IMR-90 (cell line): ENCODE measurements at regions not wholly inside any gene's neighbourhood (a gene's known extent, or its start where the extent isn't known, plus 50 kb on each side); places are given as distances from the start of the nearest gene placed in this dataset.

Experiments used
- ATAC-seq: fragments of 200-7000 bp; cut with Tn5 transposase; 2 replicates; pipeline ENCODE4 v1.9.1; 2020; ENCODE audit warnings: low read depth, mild to moderate bottlenecking, moderate library complexity
- BruUV-seq: library from RNA; stranded (reverse); fragments of 400-500 nt; replicated peaks from 2 replicates; lab custom pipeline; 2021; lab: Mats Ljungman, UMichigan
- CTCF ChIA-PET: fragments of 300-600 bp; formaldehyde crosslinking; extraction: SDS; loops from one replicate; lab custom pipeline; 2021; ENCODE audit warnings: antibody characterized with exemption; lab: Yijun Ruan, JAX
- POLR2A ChIA-PET: fragments of 300-600 bp; sonication (Branson Sonifier 250); formaldehyde crosslinking; loops from one replicate; lab custom pipeline; 2022; ENCODE audit warnings: antibody characterized with exemption; ENCODE audit not compliant: unreplicated experiment; lab: Charles Lee
- DNase-seq: peaks from one replicate; pipeline ENCODE4 v3.0.0; 2013
- H2AFZ ChIP-seq: replicated peaks from 2 replicates; pipeline ENCODE3; 2013; ENCODE audit warnings: low read length, mild to moderate bottlenecking; ENCODE audit not compliant: poor library complexity
- H2AK5ac ChIP-seq: 2 replicates; pipeline ENCODE4 v1.6.1; 2013; ENCODE audit warnings: low read depth, low read length, inconsistent platforms
- H2AK9ac ChIP-seq: replicated peaks from 2 replicates; pipeline ENCODE3; 2013; ENCODE audit warnings: mild to moderate bottlenecking, low read depth, low read length, moderate library complexity; ENCODE audit not compliant: poor library complexity
- H2BK120ac ChIP-seq: 2 replicates; pipeline ENCODE4 v1.6.1; 2013; ENCODE audit warnings: low read depth, low read length, inconsistent platforms
- H2BK15ac ChIP-seq: 3 replicates; pipeline ENCODE4 v1.6.1; 2013; ENCODE audit warnings: low read depth, low read length, inconsistent platforms
- H2BK20ac ChIP-seq: 2 replicates; pipeline ENCODE4 v1.6.1; 2013; ENCODE audit warnings: low read depth, mild to moderate bottlenecking, inconsistent platforms, low read length, moderate library complexity
- H2BK5ac ChIP-seq: 2 replicates; pipeline ENCODE4 v1.6.1; 2013; ENCODE audit warnings: mild to moderate bottlenecking, low read depth, low read length, inconsistent platforms; ENCODE audit not compliant: poor library complexity, severe bottlenecking
- H3K14ac ChIP-seq: replicated peaks from 2 replicates; pipeline ENCODE4 v1.6.1; 2013; ENCODE audit warnings: low read depth, low read length, inconsistent platforms
- H3K18ac ChIP-seq: 2 replicates; pipeline ENCODE4 v1.6.1; 2013; ENCODE audit warnings: low read depth, low read length, control low read depth
- H3K23ac ChIP-seq: 2 replicates; pipeline ENCODE4 v1.6.1; 2013; ENCODE audit warnings: low read depth, low read length, inconsistent platforms
- H3K27ac ChIP-seq: 2 replicates; pipeline ENCODE4 v1.5.1; 2013; ENCODE audit warnings: mild to moderate bottlenecking, control low read depth, low read length; ENCODE audit not compliant: insufficient read depth
- H3K27me3 ChIP-seq: 2 replicates; pipeline ENCODE4 v1.6.1; 2013; ENCODE audit warnings: low read length; ENCODE audit not compliant: control insufficient read depth, insufficient read depth
- H3K36me3 ChIP-seq: 2 replicates; pipeline ENCODE4 v1.6.1; 2013; ENCODE audit warnings: low read length, mixed read lengths; ENCODE audit not compliant: control insufficient read depth, insufficient read depth
- H3K4ac ChIP-seq: 2 replicates; pipeline ENCODE4 v1.6.1; 2013; ENCODE audit warnings: low read depth, low read length, inconsistent platforms
- H3K4me1 ChIP-seq: 2 replicates; pipeline ENCODE4 v1.6.1; 2013; ENCODE audit warnings: low read length, mixed read lengths; ENCODE audit not compliant: control insufficient read depth, insufficient read depth
- H3K4me2 ChIP-seq: 2 replicates; pipeline ENCODE4 v1.6.1; 2013; ENCODE audit warnings: low read depth, mild to moderate bottlenecking, control low read depth, low read length, moderate library complexity
- H3K4me3 ChIP-seq: 2 replicates; pipeline ENCODE4 v1.5.1; 2013; ENCODE audit warnings: low read depth, mild to moderate bottlenecking, control low read depth, low read length, moderate library complexity; ENCODE audit not compliant: insufficient read depth
- H3K56ac ChIP-seq: 2 replicates; pipeline ENCODE4 v1.6.1; 2013; ENCODE audit warnings: low read length, inconsistent platforms; ENCODE audit not compliant: insufficient read depth; ENCODE audit errors: extremely low read depth
- H3K79me1 ChIP-seq, 2 experiments: 2 replicates each; pipeline ENCODE4 v1.6.1; 2013; ENCODE audit warnings: low read length in 2 of 2, inconsistent platforms in 1 of 2, low read depth in 1 of 2
- H3K9ac ChIP-seq: 2 replicates; pipeline ENCODE4 v1.6.1; 2013; ENCODE audit warnings: low read depth, low read length, control low read depth
- H3K9me1 ChIP-seq: 2 replicates; pipeline ENCODE4 v1.6.1; 2013; ENCODE audit warnings: low read length, inconsistent platforms; ENCODE audit not compliant: insufficient read depth
- H3K9me3 ChIP-seq: 2 replicates; pipeline ENCODE4 v1.6.1; 2013; ENCODE audit warnings: low read length; ENCODE audit not compliant: control insufficient read depth, insufficient read depth
- H4K20me1 ChIP-seq: 2 replicates; pipeline ENCODE4 v1.6.1; 2013; ENCODE audit warnings: low read length, inconsistent platforms; ENCODE audit not compliant: insufficient read depth
- H4K5ac ChIP-seq: 2 replicates; pipeline ENCODE4 v1.6.1; 2013; ENCODE audit warnings: mild to moderate bottlenecking, low read depth, low read length, control low read depth
- H4K8ac ChIP-seq, 2 experiments: 2 replicates each; pipeline ENCODE4 v1.6.1; 2013; ENCODE audit warnings: low read depth in 2 of 2, low read length in 2 of 2, control low read depth in 1 of 2, inconsistent platforms in 1 of 2
- H4K91ac ChIP-seq: 2 replicates; pipeline ENCODE4 v1.6.1; 2013; ENCODE audit warnings: low read depth, low read length, inconsistent platforms; ENCODE audit not compliant: insufficient read depth
- BHLHE40 ChIP-seq: fragments of 150-350 bp; IDR thresholded peaks from 2 replicates; pipeline ENCODE4 v1.6.1; 2016; ENCODE audit warnings: mild to moderate bottlenecking, low read depth, low read length
- CHD1 ChIP-seq: IDR thresholded peaks from 2 replicates; pipeline ENCODE4 v1.6.1; 2012; ENCODE audit warnings: low read depth, low read length, improper control_type of control experiment
- MAFK ChIP-seq: IDR thresholded peaks from 2 replicates; pipeline ENCODE4 v1.6.1; 2012; ENCODE audit warnings: low read depth, low read length, improper control_type of control experiment
- NFE2L2 ChIP-seq: fragments of 150-350 bp; IDR thresholded peaks from 2 replicates; pipeline ENCODE4 v1.6.1; 2016; ENCODE audit warnings: low read depth, mild to moderate bottlenecking, low read length
- RAD21 ChIP-seq: IDR thresholded peaks from 2 replicates; pipeline ENCODE4 v1.6.1; 2012; ENCODE audit warnings: low read length, improper control_type of control experiment
- RFX5 ChIP-seq: IDR thresholded peaks from 2 replicates; pipeline ENCODE4 v1.8.0; 2012; ENCODE audit warnings: low read depth, mild to moderate bottlenecking, low read length, moderate library complexity
- SMC3 ChIP-seq: fragments of 150-350 bp; IDR thresholded peaks from 2 replicates; pipeline ENCODE4 v1.6.1; 2016; ENCODE audit warnings: low read depth, mild to moderate bottlenecking, antibody characterized with exemption, low read length, moderate library complexity
- WGBS, 2 experiments: methylation state at CpG; one replicate each; pipeline versions ENCODE4 v1.1.5 to v1.1.7; 2013; ENCODE audit warnings: missing lambda C conversion rate in 2 of 2; ENCODE audit not compliant: insufficient read length in 1 of 2; ENCODE audit errors: extremely low coverage in 2 of 2; 5-methylcytosine and 5-hydroxymethylcytosine counted together
- dilution Hi-C: fragments of 300-500 bp; cut with HindIII; formaldehyde crosslinking; loops from one replicate; pipeline ENCODE4 v1.14.3; 2018; ENCODE audit warnings: low sequenced_read_pairs; ENCODE audit not compliant: unreplicated experiment
- in situ Hi-C: fragments of 300-500 bp; cut with MboI; formaldehyde crosslinking; loops from 3 replicates; pipeline ENCODE4 v1.14.3; 2019; ENCODE audit warnings: low sequenced_read_pairs, inconsistent platforms, mixed read lengths
- intact Hi-C: fragments of 100-400 bp; cut with micrococcal nuclease; formaldehyde crosslinking; loops from 2 replicates; pipeline ENCODE4 v1.10.0; 2022
- TF ChIP-seq, protein P1 (sequence below): conservative IDR thresholded peaks from 2 replicates; pipeline ENCODE4 v1.5.1; 2012; ENCODE audit warnings: mild to moderate bottlenecking, low read depth, low read length, improper control_type of control experiment

DNA sequence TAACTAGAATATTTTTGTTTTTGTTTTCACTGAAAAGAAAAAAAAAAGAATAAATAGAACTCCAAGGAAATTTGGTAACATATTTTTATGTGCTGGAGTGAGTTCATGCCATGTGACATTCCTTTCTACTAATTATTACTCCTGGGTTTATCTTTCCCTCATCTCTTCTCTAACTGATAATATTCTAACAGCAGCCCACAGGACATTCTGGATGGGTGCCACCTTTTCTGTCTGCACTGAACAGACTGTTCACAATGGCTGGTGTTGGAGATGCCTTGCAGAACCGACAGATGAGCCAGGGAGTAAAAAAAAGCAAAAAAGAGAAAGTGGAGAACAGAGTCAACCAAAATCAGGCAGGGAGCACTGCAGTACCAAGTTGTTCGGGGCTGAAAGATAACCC, 151.3 kb downstream of the OR4M2 start:
- dilution Hi-C loops: no loop called here
- in situ Hi-C loops: no loop called here
- H2AK9ac ChIP-seq: no peak overlapping the region
- no peak overlapping the region for H3K56ac ChIP-seq
- no peak overlapping the region for H4K91ac ChIP-seq
- H2AK5ac ChIP-seq: no peak overlapping the region
- H3K27ac ChIP-seq: no peak overlapping the region
- DNase-seq (no peak), ATAC-seq (no peak)
- no peaks in the 10 kb centered on the region for H3K4me1 ChIP-seq
- H3K18ac ChIP-seq: no peak overlapping the region
- ChIA-PET CTCF (no interaction called here), POLR2A (no interaction called here)
- no peak overlapping the region for H2AFZ ChIP-seq
- H3K4me3 ChIP-seq: no peak overlapping the region
- H4K5ac ChIP-seq: no peak overlapping the region
- H3K23ac ChIP-seq: no peak overlapping the region
- H2BK15ac ChIP-seq: no peak overlapping the region
- WGBS, 2 experiments: 20% methylated on average over 1 of the region's 2 CpGs; no CpG with 5 or more reads in 1 of the 2 experiments
- H3K4me2 ChIP-seq: no peak overlapping the region
- H4K20me1 ChIP-seq: no peaks in the 10 kb centered on the region
- H3K9me1 ChIP-seq: no peaks in the 10 kb centered on the region
- no peak overlapping the region for H3K14ac ChIP-seq
- H3K9me3 ChIP-seq: peaks cover 52% of the 10 kb centered on the region
- H2BK120ac ChIP-seq: no peak overlapping the region
- H3K4ac ChIP-seq: no peak overlapping the region
- no peaks in the 10 kb centered on the region for H3K36me3 ChIP-seq
- H3K79me1 ChIP-seq: no peaks in the 10 kb centered on the region
- H2BK20ac ChIP-seq: no peak overlapping the region
- TF ChIP-seq MAFK (no peak), RAD21 (no peak), RFX5 (no peak), CHD1 (no peak), BHLHE40 (no peak), SMC3 (no peak), NFE2L2 (no peak)
- TF ChIP-seq, protein P1, sequence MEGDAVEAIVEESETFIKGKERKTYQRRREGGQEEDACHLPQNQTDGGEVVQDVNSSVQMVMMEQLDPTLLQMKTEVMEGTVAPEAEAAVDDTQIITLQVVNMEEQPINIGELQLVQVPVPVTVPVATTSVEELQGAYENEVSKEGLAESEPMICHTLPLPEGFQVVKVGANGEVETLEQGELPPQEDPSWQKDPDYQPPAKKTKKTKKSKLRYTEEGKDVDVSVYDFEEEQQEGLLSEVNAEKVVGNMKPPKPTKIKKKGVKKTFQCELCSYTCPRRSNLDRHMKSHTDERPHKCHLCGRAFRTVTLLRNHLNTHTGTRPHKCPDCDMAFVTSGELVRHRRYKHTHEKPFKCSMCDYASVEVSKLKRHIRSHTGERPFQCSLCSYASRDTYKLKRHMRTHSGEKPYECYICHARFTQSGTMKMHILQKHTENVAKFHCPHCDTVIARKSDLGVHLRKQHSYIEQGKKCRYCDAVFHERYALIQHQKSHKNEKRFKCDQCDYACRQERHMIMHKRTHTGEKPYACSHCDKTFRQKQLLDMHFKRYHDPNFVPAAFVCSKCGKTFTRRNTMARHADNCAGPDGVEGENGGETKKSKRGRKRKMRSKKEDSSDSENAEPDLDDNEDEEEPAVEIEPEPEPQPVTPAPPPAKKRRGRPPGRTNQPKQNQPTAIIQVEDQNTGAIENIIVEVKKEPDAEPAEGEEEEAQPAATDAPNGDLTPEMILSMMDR: no peak
- no peak overlapping the region for H4K8ac ChIP-seq
- H2BK5ac ChIP-seq: no peak overlapping the region
- no peaks in the 10 kb centered on the region for H3K27me3 ChIP-seq
- intact Hi-C loops: no loop called here
- H3K9ac ChIP-seq: no peak overlapping the region
- no TSS peak for BruUV-seq
